Transverse colon (tissue), 4 donors: ENCODE measurements at regions not wholly inside any gene's neighbourhood (a gene's known extent, or its start where the extent isn't known, plus 50 kb on each side); places are given as distances from the start of the nearest gene placed in this dataset.

Source experiments
- DNase-seq: peaks from one replicate; pipeline ENCODE4 v3.0.0-alpha.2; 2019
- H3K27ac ChIP-seq, 4 donors: fragments of 200-600 bp; sonication (generic); 2 replicates each; pipeline ENCODE4 v1.5.1; 2016 to 2018; ENCODE audit warnings: inconsistent platforms in 4 of 4
- H3K27me3 ChIP-seq: fragments of 200-600 bp; sonication (generic); 2 replicates; pipeline ENCODE4 v1.5.1; 2017; ENCODE audit warnings: inconsistent platforms
- H3K36me3 ChIP-seq, 4 donors: fragments of 200-600 bp; sonication (generic); 2 replicates each; pipeline ENCODE4 v1.5.1; 2017 to 2019; ENCODE audit warnings: inconsistent platforms in 4 of 4
- H3K4me1 ChIP-seq, 4 donors: fragments of 200-600 bp; sonication (generic); 2 replicates each; pipeline ENCODE4 v1.5.1; 2017 to 2020; ENCODE audit warnings: inconsistent platforms in 4 of 4
- H3K4me3 ChIP-seq, 4 donors: fragments of 200-600 bp; sonication (generic); 1 replicate in 1 of 4; 2 replicates in 3 of 4; pipeline versions ENCODE4 v1.5.1 to v1.6.1; 2017 to 2019; ENCODE audit warnings: inconsistent platforms in 4 of 4
- H3K9me3 ChIP-seq, 2 donors: fragments of 200-600 bp; sonication (generic); 2 replicates each; pipeline ENCODE4 v1.5.1; 2017 to 2019; ENCODE audit warnings: inconsistent platforms in 2 of 2
- EP300 ChIP-seq: sonication (generic); formaldehyde crosslinking; IDR thresholded peaks from one replicate; pipeline ENCODE4 v1.6.1; 2017; ENCODE audit warnings: antibody characterized with exemption, low read depth
- POLR2A ChIP-seq: fragments of 450-650 bp; IDR thresholded peaks from one replicate; pipeline ENCODE4 v1.6.1; 2016; ENCODE audit warnings: antibody characterized with exemption, mild to moderate bottlenecking, moderate library complexity
- POLR2AphosphoS5 ChIP-seq, 3 donors: sonication (generic); formaldehyde crosslinking; IDR thresholded peaks; one replicate each; pipeline ENCODE4 v1.6.1; 2016; ENCODE audit warnings: antibody characterized with exemption in 3 of 3
- WGBS, 2 donors: methylation state at CpG; one replicate each; pipeline ENCODE4 v1.1.5; 2018; ENCODE audit warnings: low coverage in 1 of 2; 5-methylcytosine and 5-hydroxymethylcytosine counted together
- in situ Hi-C, 4 donors: fragments of 200-750 bp; cut with MboI; loops; one replicate each; pipeline versions ENCODE4 v1.15.0 to v1.15.1; 2017; ENCODE audit warnings: low sequenced_read_pairs in 3 of 4, low pct_ligation_motif_present in 1 of 4, low pct_unique_long_range_greater_than_20kb in 1 of 4
- intact Hi-C: fragments of 100-400 bp; cut with DNase I; formaldehyde crosslinking; loops from one replicate; pipeline ENCODE4 v1.15.1; 2023; ENCODE audit warnings: low total_unique reads
- small RNA-seq, 4 donors: library from RNA; depleted of rRNA; stranded (forward); fragments of <200 nt; gene quantifications; one replicate each; pipeline ENCODE3, GENCODE V24; 2016
- TF ChIP-seq, protein P1 (sequence below), 5 experiments: fragments of 200-600 bp in 3 of 5; fragments of 450-650 bp in 2 of 5; sonication (generic) in 3 of 5; IDR thresholded peaks; 1 replicate in 2 of 5; 2 replicates in 3 of 5; pipeline ENCODE4 v1.5.1; 2016 to 2017; ENCODE audit warnings: antibody characterized with exemption in 5 of 5, inconsistent platforms in 3 of 5, mild to moderate bottlenecking in 2 of 5, moderate library complexity in 1 of 5

DNA sequence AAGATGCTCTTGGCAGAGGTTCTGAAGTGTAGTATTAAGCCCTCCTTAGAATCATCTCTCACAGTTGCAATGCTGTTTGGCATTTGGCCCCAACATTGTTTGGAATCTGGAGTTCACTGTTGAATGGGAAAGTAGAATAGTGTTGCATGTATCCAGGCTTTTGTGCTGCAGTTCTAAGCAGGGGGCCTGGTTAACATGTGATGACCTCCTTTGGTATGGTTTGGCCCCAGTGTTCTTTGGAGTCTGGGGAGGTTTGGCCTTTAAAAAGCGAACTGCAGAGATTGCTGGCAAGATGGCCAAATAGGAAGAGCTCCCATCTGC is 61.8 kb upstream of the PLD5 start:
- intact Hi-C loops, result no loop called here
- TF ChIP-seq, protein P1, sequence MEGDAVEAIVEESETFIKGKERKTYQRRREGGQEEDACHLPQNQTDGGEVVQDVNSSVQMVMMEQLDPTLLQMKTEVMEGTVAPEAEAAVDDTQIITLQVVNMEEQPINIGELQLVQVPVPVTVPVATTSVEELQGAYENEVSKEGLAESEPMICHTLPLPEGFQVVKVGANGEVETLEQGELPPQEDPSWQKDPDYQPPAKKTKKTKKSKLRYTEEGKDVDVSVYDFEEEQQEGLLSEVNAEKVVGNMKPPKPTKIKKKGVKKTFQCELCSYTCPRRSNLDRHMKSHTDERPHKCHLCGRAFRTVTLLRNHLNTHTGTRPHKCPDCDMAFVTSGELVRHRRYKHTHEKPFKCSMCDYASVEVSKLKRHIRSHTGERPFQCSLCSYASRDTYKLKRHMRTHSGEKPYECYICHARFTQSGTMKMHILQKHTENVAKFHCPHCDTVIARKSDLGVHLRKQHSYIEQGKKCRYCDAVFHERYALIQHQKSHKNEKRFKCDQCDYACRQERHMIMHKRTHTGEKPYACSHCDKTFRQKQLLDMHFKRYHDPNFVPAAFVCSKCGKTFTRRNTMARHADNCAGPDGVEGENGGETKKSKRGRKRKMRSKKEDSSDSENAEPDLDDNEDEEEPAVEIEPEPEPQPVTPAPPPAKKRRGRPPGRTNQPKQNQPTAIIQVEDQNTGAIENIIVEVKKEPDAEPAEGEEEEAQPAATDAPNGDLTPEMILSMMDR (IDR thresholded peaks at IDR 0.05), result no peak
- TF ChIP-seq POLR2AphosphoS5 (IDR thresholded peaks at IDR 0.05) (no peak), EP300 (no peak), POLR2A (no peak)

DNA sequence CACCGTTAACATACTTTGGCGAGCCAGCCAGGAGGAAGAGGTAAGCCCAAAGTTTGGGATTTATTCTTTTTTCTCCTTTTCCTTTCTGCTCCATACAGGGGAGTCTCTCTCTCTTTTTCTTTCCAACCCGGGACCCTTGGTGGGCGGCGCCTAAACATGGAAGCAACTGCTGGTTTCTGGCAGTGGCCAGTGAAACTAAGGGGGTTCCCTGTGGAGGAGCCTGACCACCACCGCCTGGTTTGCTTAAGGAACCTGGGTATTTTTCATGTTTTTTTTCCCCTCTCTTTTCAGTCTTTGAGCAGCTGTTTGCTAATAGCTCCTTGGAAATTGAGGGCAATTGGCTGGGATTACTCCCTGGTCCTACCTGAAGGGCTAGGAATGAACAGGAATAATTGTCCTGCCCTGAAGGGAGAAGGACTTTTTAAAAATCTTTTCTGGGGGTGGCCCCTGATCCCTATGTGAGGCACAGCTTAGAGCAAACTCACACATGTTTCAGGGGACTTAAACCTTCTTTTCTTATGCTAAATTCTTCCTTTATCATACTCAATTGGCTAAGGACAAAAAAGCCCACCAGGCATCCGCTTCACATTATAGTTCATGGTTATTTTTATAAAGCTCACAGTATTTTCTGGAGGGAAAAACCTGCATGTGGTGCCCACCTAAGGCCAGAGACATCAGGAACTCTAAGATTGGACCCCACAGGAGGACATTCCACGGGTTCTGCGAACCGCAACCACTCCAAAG is 61.3 kb upstream of the PLD5 start:
- Histone ChIP-seq H3K4me3 (no peak overlapping the region), H3K27me3 (no peaks in the 10 kb centered on the region), H3K9me3 (no peaks in the 10 kb centered on the region), H3K27ac (no peak overlapping the region), H3K4me1 (no peaks in the 10 kb centered on the region), H3K36me3 (no peaks in the 10 kb centered on the region)
- no peak for DNase-seq
- in situ Hi-C loops (no loop called here), intact Hi-C loops (no loop called here)
- 68 to 87% methylated on average over 2 to 10 of the region's 10 CpGs for WGBS, 2 donors
- TF ChIP-seq POLR2AphosphoS5 (IDR thresholded peaks at IDR 0.05) (no peak), POLR2A (no peak), EP300 (no peak)
- TF ChIP-seq, protein P1 (IDR thresholded peaks at IDR 0.05), result no peak

More for the DNA sequence above, 61.8 kb upstream of the PLD5 start:
- no peaks in the 10 kb centered on the region for H3K4me1 ChIP-seq
- H3K27me3 ChIP-seq, result no peaks in the 10 kb centered on the region
- no peak overlapping the region for H3K4me3 ChIP-seq
- WGBS, 2 donors, result 73% methylated on average over 1 of the region's 1 CpG; no CpG with 5 or more reads in 1 of the 2 donors
- in situ Hi-C loops, result no loop called here
- no peaks in the 10 kb centered on the region for H3K9me3 ChIP-seq
- no peak overlapping the region for H3K27ac ChIP-seq
- no peak for DNase-seq
- no peaks in the 10 kb centered on the region for H3K36me3 ChIP-seq

DNA sequence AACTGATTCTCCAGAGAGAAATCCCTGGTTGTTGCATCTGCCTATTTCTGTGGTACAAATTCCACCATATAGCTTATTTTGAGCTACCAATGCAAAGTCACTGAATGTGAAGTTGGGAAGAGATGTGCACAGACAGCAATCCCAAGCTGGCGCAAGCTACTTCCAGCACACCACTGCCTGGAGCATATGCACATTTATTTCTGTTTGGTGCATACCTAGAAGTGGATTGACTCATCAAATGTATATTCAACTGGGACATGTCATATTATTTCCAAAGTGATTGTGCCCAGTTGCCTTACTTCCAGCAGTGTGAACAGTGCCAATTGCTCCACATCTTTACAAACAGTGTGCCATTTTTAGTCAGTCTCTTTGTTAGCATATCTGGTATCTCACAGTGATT is 58.2 kb upstream of the PLD5 start:
- TF ChIP-seq POLR2AphosphoS5 (IDR thresholded peaks at IDR 0.05), result no peak
- TF ChIP-seq POLR2A, result no peak
- TF ChIP-seq EP300, result no peak
- TF ChIP-seq, protein P1 (IDR thresholded peaks at IDR 0.05), result no peak
- H3K4me1 ChIP-seq, result no peaks in the 10 kb centered on the region
- H3K4me3 ChIP-seq, result no peak overlapping the region
- H3K27ac ChIP-seq, result no peak overlapping the region
- no peak for DNase-seq
- in situ Hi-C loops, result no loop called here
- intact Hi-C loops, result no loop called here
- H3K36me3 ChIP-seq, result no peaks in the 10 kb centered on the region
- H3K27me3 ChIP-seq, result no peaks in the 10 kb centered on the region
- H3K9me3 ChIP-seq, result no peaks in the 10 kb centered on the region
- WGBS, 2 donors, result 95% methylated on average over 1 of the region's 1 CpG; no CpG with 5 or more reads in 1 of the 2 donors

DNA sequence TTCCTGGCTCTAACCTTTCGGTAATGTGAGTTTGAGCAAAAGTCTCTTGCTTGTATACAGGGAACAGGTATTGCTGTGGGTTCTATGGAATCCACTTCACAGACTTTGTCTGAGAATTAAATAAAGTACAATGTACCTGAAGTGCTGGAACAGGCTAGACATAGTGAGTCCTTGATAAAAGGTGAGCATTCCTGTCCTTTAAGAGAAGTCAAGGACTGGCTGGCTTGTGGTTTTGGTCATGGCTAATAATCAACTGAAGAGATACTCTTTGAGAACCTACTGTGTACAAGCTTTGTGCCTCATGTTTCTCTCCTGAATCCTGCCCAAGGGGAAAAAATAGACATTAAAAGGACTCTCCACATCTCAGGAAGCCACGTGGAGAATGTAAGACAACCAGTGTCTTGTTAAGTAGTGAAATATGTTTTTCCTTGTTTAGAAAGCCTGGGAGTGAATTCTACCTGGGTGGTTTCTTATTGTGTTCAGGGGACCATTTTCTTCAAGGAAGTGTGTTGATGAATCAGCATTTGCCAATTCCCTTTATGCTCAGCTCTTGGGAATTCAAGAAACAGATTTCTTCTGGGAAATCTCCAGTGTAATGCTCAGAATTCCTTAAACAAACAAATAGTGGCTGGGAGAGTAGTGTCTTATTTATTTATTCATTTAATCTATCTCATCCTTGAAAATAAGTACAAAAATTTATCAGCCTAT is 55.2 kb upstream of the PLD5 start:
- 54 to 72% methylated on average over 2 of the region's 2 CpGs for WGBS, 2 donors
- no peaks in the 10 kb centered on the region for H3K36me3 ChIP-seq
- H3K4me3 ChIP-seq, result no peak overlapping the region
- no peak overlapping the region for H3K27ac ChIP-seq
- in situ Hi-C loops (no loop called here), intact Hi-C loops (no loop called here)
- no peaks in the 10 kb centered on the region for H3K27me3 ChIP-seq
- H3K4me1 ChIP-seq, result no peaks in the 10 kb centered on the region
- TF ChIP-seq POLR2AphosphoS5 (IDR thresholded peaks at IDR 0.05), result no peak
- TF ChIP-seq, protein P1 (IDR thresholded peaks at IDR 0.05), result no peak
- no peak for TF ChIP-seq EP300
- no peak for TF ChIP-seq POLR2A
- no peaks in the 10 kb centered on the region for H3K9me3 ChIP-seq
- no peak for DNase-seq

Small RNA genes in the stretch of these regions (small RNA-seq; reads per million reads assigned to genes)
- 0 reads per million in 4 donors for gene AL603825.1
